HG02970 (cell line): ENCODE measurements at regions not wholly inside any gene's neighbourhood (a gene's known extent, or its start where the extent isn't known, plus 50 kb on each side); places are given as distances from the start of the nearest gene placed in this dataset.

Source experiments
- ATAC-seq: cut with Tn5 transposase; IDR thresholded peaks from one replicate; pipeline ENCODE4 v1.9.1; 2021; ENCODE audit warnings: mild to moderate bottlenecking, moderate library complexity, moderate number of reproducible peaks; ENCODE audit not compliant: unreplicated experiment, low FRiP score

DNA sequence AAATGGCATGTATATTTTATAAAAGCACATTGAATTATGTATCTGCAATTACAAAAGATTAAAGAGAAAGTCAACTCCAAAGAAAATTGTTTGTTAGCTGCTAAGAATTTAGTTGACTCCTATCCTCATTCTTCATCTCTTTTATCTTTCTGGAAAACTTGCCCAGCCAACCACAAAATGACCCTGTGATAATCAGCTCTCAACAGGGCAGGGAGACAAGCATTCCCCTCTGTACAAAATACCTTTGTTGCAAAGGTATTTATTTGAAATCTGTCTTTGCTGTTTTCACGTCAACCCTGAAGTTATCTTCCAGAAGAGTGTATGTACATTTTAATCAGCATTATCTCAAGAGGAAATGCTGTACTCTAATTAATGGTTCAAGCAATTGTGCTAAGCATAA lies 191.1 kb upstream of the DDI1 start:
- ATAC-seq, result no peak

DNA sequence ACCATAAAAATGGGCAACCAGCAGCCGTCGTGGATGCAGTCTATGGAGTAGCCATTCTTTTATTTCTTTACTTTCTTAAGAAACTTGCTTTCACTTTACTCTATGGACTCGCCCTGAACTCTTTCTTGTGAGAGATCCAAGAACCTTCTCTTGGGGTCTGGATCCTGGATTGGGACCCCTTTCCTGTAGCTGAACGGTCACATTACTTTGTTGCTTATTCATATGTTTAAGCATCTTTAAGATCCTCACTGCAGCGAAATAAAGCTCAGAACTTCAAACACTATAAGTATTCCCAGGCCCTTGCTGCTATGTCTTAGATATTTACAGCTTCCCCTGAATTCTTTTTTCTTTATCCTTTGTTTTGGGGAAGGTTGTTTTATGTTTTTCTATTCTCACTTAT lies 187.8 kb upstream of the DDI1 start:
- ATAC-seq, result no peak

DNA sequence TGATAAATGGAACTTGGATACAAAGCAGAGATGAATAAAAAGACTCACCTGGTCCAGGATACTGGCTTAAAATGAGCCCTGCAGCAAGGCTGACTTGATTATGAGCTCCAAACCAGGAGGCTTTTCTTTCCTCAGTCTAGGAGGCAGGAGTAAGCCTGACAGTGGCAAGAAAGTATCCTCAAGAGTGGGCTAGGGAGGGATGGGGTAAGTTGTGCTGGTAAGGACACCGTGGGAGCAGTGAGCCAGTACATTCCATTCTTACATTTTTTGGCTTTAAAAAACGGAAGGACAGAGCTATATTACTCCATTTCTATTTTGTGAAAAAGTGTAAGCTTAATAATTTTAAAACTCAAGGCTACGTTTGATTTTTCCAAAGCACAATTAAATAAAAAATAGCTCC lies 187.1 kb upstream of the DDI1 start:
- no peak for ATAC-seq

DNA sequence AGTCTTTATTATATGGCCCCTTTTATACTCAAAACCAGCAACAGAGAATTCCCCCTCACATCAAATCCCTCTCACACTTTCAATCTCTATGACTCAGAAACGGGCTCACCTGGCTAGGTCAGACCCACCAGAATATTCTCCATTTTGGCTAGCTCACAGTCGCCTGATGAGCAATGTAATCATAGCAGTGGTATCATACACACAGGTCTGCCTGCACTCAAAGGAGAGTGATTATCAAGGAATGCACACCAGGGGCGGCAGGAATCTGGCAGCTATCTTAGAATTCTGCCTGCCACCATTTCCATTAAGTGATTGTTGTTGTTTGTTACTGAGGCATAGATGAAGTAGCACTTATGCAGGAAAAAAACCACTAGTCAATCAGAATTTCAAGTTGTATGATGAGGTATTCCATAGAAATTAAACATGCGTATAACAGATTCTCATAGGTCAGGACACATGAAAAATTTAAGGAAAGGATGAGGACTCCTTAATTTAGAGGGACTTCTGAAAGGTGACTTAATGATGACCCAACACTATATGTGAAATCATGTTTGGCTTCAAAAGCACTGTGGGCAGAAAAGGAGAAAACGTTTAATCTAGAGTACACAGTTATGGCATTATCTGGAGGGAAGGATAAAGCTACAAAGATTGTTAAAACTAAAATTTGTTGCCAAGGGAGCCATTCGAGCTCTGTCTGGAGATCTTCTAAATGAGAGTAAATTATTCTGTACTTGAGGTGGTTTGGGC lies 185.8 kb upstream of the DDI1 start:
- ATAC-seq, result no peak

DNA sequence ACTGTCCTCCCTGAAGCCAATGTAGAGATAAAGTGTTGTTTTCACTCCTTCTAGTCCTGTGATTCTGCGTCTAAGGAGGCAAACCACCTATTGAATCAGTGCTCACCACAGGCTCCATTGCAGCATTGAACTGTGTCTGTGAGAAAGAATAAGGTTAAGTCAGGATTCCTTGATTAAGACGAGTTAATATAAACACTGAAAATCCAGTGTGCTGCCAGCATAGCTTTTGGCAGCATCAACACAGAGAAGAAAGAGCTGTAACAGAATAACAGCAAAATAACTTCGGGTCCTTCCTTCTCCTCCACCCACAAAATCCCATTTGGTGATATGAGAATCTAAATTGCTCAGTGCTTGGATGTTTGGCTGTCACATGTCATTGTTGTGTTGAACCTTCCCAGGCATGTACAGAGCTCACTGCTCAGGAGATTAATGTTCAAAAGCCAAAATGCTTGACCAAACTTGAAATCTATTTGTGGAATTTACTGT lies 185.2 kb upstream of the DDI1 start:
- ATAC-seq, result no peak
